ENCODE measurements at regions not wholly inside any gene's neighbourhood (a gene's known extent, or its start where the extent isn't known, plus 50 kb on each side); places are given as distances from the start of the nearest gene placed in this dataset.

DNA sequence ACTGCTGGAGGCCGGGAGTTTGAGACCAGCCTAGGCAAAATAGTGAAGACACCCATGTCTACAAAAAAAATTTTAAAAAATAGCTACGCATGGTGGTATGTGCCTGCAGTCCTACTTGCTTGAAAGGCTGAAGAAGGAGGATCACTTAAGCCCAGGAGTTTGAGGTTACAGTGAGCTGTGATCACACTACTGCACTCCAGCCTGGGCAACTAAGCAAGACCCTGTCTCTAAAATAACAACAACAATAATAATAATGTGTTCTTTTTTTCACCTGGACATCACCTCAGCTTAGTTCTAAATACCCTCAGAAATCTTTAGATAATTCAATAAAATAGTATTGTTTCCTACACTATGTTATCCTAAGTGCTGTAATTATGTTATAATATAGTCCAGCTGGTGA lies 397.1 kb upstream of the ZNF804A start:
- no TSS peak for BruUV-seq (replicated peaks)
- no peaks in the 10 kb centered on the region for H3K4me1 Mint-ChIP-seq (ENCODE audit: insufficient read depth, unreplicated experiment)
- POLR2A ChIA-PET, result no interaction called here

GRCh38 chr2:184203661-184204060 lies 394.7 kb upstream of the ZNF804A start:
- no peak for TF ChIP-seq CTCF (IDR thresholded peaks at IDR 0.05; ENCODE audit: unreplicated experiment)
- no peak overlapping the region for H3K27ac Mint-ChIP-seq (ENCODE audit: low read depth, unreplicated experiment)
- H3K4me3 Mint-ChIP-seq (ENCODE audit: unreplicated experiment), result no peak overlapping the region
- no peaks in the 10 kb centered on the region for H3K36me3 Mint-ChIP-seq (ENCODE audit: insufficient read depth, unreplicated experiment)
- ChIA-PET CTCF (interaction anchor here (1.4 kb wide), 1 partner anchor 14 kb away, joined by 3 read pairs; no protein-coding TSS in a partner anchor), POLR2A (no interaction called here)
- DNase-seq (ENCODE audit: unreplicated experiment), result no peak
- H3K9me3 Mint-ChIP-seq (ENCODE audit: unreplicated experiment), result no peaks in the 10 kb centered on the region
- no TSS peak for BruUV-seq (replicated peaks)
- no peaks in the 10 kb centered on the region for H3K4me1 Mint-ChIP-seq (ENCODE audit: insufficient read depth, unreplicated experiment)
- H3K27me3 Mint-ChIP-seq (ENCODE audit: insufficient read depth, unreplicated experiment), result no peaks in the 10 kb centered on the region
- intact Hi-C loops (cut with micrococcal nuclease), result no loop called here

More for the DNA sequence above, 397.1 kb upstream of the ZNF804A start:
- DNase-seq (ENCODE audit: unreplicated experiment), result no peak
- CTCF ChIA-PET, result interaction anchor here (0.7 kb wide), 1 partner anchor 1999 kb away, joined by 3 read pairs; no protein-coding TSS in a partner anchor
- Mint-ChIP-seq H3K4me3 (ENCODE audit: unreplicated experiment) (no peak overlapping the region), H3K27me3 (ENCODE audit: insufficient read depth, unreplicated experiment) (no peaks in the 10 kb centered on the region), H3K27ac (ENCODE audit: low read depth, unreplicated experiment) (no peak overlapping the region), H3K36me3 (ENCODE audit: insufficient read depth, unreplicated experiment) (no peaks in the 10 kb centered on the region), H3K9me3 (ENCODE audit: unreplicated experiment) (no peaks in the 10 kb centered on the region)
- intact Hi-C loops (cut with micrococcal nuclease), result no loop called here
- no peak for TF ChIP-seq CTCF (IDR thresholded peaks at IDR 0.05; ENCODE audit: unreplicated experiment)

DNA sequence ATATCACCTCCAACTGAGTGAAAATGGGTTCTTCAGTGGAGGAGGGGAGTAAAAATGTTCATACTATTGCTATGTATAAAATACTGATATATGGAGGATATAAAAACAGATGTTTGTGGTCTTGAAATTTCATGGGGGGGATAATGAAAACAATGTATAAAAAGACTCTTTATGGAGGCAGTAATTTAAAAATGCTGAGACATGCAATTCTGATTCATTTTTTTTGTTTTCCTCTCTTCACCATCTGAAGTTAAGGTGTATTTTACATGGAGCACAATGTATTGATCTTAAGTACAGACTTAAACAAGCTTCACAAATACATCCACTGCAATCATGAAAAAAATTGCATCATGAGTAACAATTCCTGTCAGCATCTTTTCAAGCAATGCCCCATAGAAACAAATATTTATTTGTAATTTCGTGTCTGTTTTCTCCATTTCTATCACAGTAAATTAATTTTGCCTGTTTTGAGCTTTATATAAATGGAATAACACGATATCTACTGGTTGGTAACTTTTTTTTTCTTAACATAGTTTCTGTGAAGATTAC lies 393.2 kb upstream of the ZNF804A start:
- H3K4me1 Mint-ChIP-seq (ENCODE audit: insufficient read depth, unreplicated experiment), result no peaks in the 10 kb centered on the region
- CTCF ChIA-PET, result no interaction called here
- intact Hi-C loops (cut with micrococcal nuclease), result no loop called here
- no peak overlapping the region for H3K4me3 Mint-ChIP-seq (ENCODE audit: unreplicated experiment)
- H3K36me3 Mint-ChIP-seq (ENCODE audit: insufficient read depth, unreplicated experiment), result no peaks in the 10 kb centered on the region
- H3K9me3 Mint-ChIP-seq (ENCODE audit: unreplicated experiment), result no peaks in the 10 kb centered on the region
- POLR2A ChIA-PET, result no interaction called here
- H3K27ac Mint-ChIP-seq (ENCODE audit: low read depth, unreplicated experiment), result no peak overlapping the region
- BruUV-seq (replicated peaks), result no TSS peak
- no peak for TF ChIP-seq CTCF (IDR thresholded peaks at IDR 0.05; ENCODE audit: unreplicated experiment)
- H3K27me3 Mint-ChIP-seq (ENCODE audit: insufficient read depth, unreplicated experiment), result no peaks in the 10 kb centered on the region
- no peak for DNase-seq (ENCODE audit: unreplicated experiment)

DNA sequence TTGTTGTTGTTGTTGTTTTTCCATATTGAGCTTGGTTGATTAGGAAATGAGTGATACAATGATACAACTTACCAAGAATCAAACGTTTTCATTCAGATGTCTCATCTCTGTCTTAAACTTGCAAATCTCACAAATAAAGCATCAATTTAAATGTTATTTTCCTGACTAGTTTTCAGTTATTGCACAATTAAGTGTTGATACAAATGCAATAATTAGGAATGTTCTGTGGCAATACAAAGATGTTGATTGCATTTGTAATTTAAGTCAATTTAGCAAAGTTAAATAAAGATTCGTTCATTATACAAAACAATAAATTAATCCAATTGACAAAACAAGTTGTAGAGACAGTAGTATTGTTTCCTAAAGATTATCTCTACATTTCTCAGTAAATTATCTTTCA lies 392.3 kb upstream of the ZNF804A start:
- intact Hi-C loops (cut with micrococcal nuclease), result no loop called here
- no peaks in the 10 kb centered on the region for H3K4me1 Mint-ChIP-seq (ENCODE audit: insufficient read depth, unreplicated experiment)
- H3K27me3 Mint-ChIP-seq (ENCODE audit: insufficient read depth, unreplicated experiment), result no peaks in the 10 kb centered on the region
- no peaks in the 10 kb centered on the region for H3K36me3 Mint-ChIP-seq (ENCODE audit: insufficient read depth, unreplicated experiment)
- ChIA-PET POLR2A (no interaction called here), CTCF (no interaction called here)
- DNase-seq (ENCODE audit: unreplicated experiment), result no peak
- no peaks in the 10 kb centered on the region for H3K9me3 Mint-ChIP-seq (ENCODE audit: unreplicated experiment)
- BruUV-seq (replicated peaks), result no TSS peak
- no peak for TF ChIP-seq CTCF (IDR thresholded peaks at IDR 0.05; ENCODE audit: unreplicated experiment)
- no peak overlapping the region for H3K4me3 Mint-ChIP-seq (ENCODE audit: unreplicated experiment)
- no peak overlapping the region for H3K27ac Mint-ChIP-seq (ENCODE audit: low read depth, unreplicated experiment)

All from MCF 10A (cell line).